Panc1 (cell line): ENCODE measurements at regions not wholly inside any gene's neighbourhood (a gene's known extent, or its start where the extent isn't known, plus 50 kb on each side); places are given as distances from the start of the nearest gene placed in this dataset.
A peak's percentile ranks its signal among the peaks of the same experiment; 100 is the strongest.
"Not testable (repeated sequence)": the region's sequence is repeated elsewhere in the genome, so short reads cannot be mapped to it uniquely, and the experiment has no call there.

Source experiments
- ATAC-seq: fragments of 200-7000 bp; cut with Tn5 transposase; 2 replicates; pipeline ENCODE4 v1.9.1; 2020; ENCODE audit warnings: mild to moderate bottlenecking, moderate library complexity
- BruUV-seq: library from RNA; stranded (reverse); fragments of 400-500 nt; replicated peaks from 2 replicates; lab custom pipeline; 2021; lab: Mats Ljungman, UMichigan
- CTCF ChIA-PET: fragments of 300-600 bp; sonication (Branson Sonifier 250); formaldehyde crosslinking; loops from one replicate; lab custom pipeline; 2022; ENCODE audit warnings: antibody characterized with exemption; lab: Charles Lee
- POLR2A ChIA-PET: fragments of 300-600 bp; sonication (Branson Sonifier 250); formaldehyde crosslinking; loops from one replicate; lab custom pipeline; 2022; ENCODE audit warnings: antibody characterized with exemption; lab: Charles Lee
- DNase-seq: peaks from one replicate; pipeline ENCODE4 v3.0.0-alpha.2; 2010; ENCODE audit warnings: low read depth, low spot score
- H3K27ac ChIP-seq: 2 replicates; pipeline ENCODE4 v1.5.1; 2011; ENCODE audit warnings: mild to moderate bottlenecking, low read length, inconsistent platforms
- H3K27me3 ChIP-seq: fragments of 200-500 bp; sonication (Bioruptor generic); 2 replicates; pipeline ENCODE4 v1.6.0; 2014; ENCODE audit warnings: low read length, inconsistent platforms; ENCODE audit not compliant: control insufficient read depth, insufficient read depth
- H3K36me3 ChIP-seq: fragments of 200-500 bp; sonication (Bioruptor generic); 2 replicates; pipeline ENCODE4 v1.5.1; 2014; ENCODE audit warnings: inconsistent platforms, mild to moderate bottlenecking, low read length, moderate library complexity; ENCODE audit not compliant: control insufficient read depth, insufficient read depth
- H3K4me1 ChIP-seq: 2 replicates; pipeline ENCODE4 v1.5.1; 2011; ENCODE audit warnings: inconsistent platforms, mild to moderate bottlenecking, low read length, moderate library complexity; ENCODE audit not compliant: control insufficient read depth, insufficient read depth
- H3K4me3 ChIP-seq, 2 experiments: 2 replicates each; pipeline ENCODE4 v1.5.1; 2011 to 2012; ENCODE audit warnings: low read depth in 2 of 2, low read length in 2 of 2, mild to moderate bottlenecking in 2 of 2, inconsistent platforms in 1 of 2, moderate library complexity in 1 of 2
- H3K9me3 ChIP-seq: fragments of 200-500 bp; sonication (Bioruptor generic); 2 replicates; pipeline ENCODE4 v1.5.1; 2014; ENCODE audit warnings: low read depth, mild to moderate bottlenecking, inconsistent platforms, low read length, moderate library complexity; ENCODE audit not compliant: control insufficient read depth, insufficient read depth
- CTCF ChIP-seq: fragments of 450-650 bp; IDR thresholded peaks from 2 replicates; pipeline ENCODE4 v1.5.1; 2017; ENCODE audit warnings: mild to moderate bottlenecking
- POLR2AphosphoS5 ChIP-seq: IDR thresholded peaks from 2 replicates; pipeline ENCODE4 v1.6.1; 2012; ENCODE audit warnings: mild to moderate bottlenecking, low read depth, low read length, moderate library complexity
- REST ChIP-seq, 2 experiments: IDR thresholded peaks; 2 replicates each; pipeline ENCODE4 v1.6.1; 2011 to 2012; ENCODE audit warnings: low read depth in 2 of 2, control low read depth in 1 of 2, low read length in 1 of 2, mild to moderate bottlenecking in 1 of 2, moderate library complexity in 1 of 2; ENCODE audit not compliant: insufficient read depth in 1 of 2
- SIN3A ChIP-seq: IDR thresholded peaks from 2 replicates; pipeline ENCODE4 v1.6.1; 2012; ENCODE audit warnings: low read depth, mild to moderate bottlenecking, low read length, moderate library complexity, borderline replicate concordance; ENCODE audit not compliant: insufficient read depth
- TCF7L2 ChIP-seq: IDR thresholded peaks from 2 replicates; pipeline ENCODE4 v1.6.1; 2011; ENCODE audit warnings: mild to moderate bottlenecking, low read depth, low read length, inconsistent platforms
- in situ Hi-C: cut with HindIII; loops from 2 replicates; pipeline ENCODE4 v1.10.0; 2016; ENCODE audit warnings: low sequenced_read_pairs, low pct_unique_long_range_greater_than_20kb
- intact Hi-C: fragments of 100-400 bp; cut with micrococcal nuclease; formaldehyde crosslinking; loops from one replicate; pipeline ENCODE4 v1.10.0; 2022; ENCODE audit not compliant: unreplicated experiment

DNA sequence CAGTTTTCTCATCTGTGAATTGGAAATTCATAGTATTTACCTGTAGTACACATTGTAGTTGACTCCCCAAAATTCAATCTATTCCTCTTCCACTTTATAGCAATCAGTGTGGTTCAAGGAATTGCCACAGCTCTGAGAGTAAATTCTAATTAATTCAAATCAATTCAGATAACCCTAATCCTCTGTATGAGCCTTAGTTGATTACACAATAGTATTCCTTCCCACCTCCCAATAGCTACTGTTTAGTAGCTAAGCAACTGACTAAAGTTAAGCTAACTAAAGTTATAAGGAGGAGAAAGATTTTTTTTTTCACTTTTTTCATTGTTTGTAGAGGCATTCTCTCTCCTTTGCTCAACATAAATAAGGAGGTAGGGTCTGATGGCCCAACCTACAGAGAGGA is 77.5 kb downstream of the ARRDC3 start:
- ChIA-PET CTCF (interaction anchor here (1.0 kb wide), 1 partner anchor 45 kb away, joined by 3 read pairs; no protein-coding TSS in a partner anchor), POLR2A (no interaction called here)
- Histone ChIP-seq H3K4me3 (no peak overlapping the region), H3K27ac (peak overlapping the region; percentile 18; the same call in 1 of the 2 replicates), H3K9me3 (no peaks in the 10 kb centered on the region), H3K36me3 (no peaks in the 10 kb centered on the region), H3K27me3 (no peaks in the 10 kb centered on the region), H3K4me1 (peaks cover 6% of the 10 kb centered on the region)
- no peak for TF ChIP-seq CTCF
- TF ChIP-seq SIN3A: no peak
- no peak for DNase-seq
- ATAC-seq: no peak
- BruUV-seq: no TSS peak
- in situ Hi-C loops (no loop called here), intact Hi-C loops (no loop called here)

DNA sequence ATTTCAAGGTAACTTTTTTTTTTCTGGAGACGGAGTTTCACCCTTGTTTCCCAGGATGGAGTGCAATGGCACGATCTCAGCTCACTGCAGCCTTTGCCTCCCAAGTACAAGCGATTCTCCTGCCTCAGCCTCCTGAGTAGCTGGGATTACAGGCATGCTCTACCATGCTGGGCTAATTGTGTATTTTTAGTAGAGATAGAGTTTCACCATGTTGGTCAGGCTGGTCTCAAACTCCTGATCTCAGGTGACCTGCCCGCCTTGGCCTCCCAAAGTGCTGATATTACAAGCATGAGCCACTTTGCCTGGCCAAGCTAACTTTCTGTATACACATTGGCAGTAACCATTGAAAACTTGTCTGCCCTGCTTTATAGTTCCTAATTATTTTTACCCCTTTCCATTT is 79.1 kb downstream of the ARRDC3 start:
- in situ Hi-C loops, CTCF ChIA-PET, H3K27me3 ChIP-seq, intact Hi-C loops, H3K4me3 ChIP-seq, DNase-seq, BruUV-seq, H3K4me1 ChIP-seq, POLR2A ChIA-PET, H3K36me3 ChIP-seq, H3K27ac ChIP-seq, ATAC-seq, H3K9me3 ChIP-seq: not testable (repeated sequence)

DNA sequence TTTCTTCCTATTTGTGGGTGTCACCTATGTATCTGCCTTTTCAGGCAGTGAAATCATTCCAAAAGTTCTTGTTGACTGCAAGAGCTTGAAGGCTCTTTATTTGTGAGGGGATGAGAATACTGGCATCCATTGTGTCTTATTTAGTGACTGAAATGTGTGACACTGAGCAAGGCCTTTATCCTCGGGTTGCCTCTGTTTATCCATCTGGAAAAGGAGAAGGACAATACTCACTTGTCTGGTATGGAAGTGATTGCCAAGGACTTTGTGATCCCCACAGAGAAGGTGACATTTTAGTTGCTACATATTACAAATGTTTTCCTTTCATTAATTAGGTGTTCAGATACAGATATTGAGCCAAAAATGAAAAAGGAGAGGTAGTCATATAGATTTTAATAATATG is 80.2 kb downstream of the ARRDC3 start:
- POLR2A ChIA-PET: no interaction called here
- in situ Hi-C loops (no loop called here), intact Hi-C loops (no loop called here)
- CTCF ChIA-PET: no interaction called here
- no peak for TF ChIP-seq TCF7L2
- TF ChIP-seq REST (IDR thresholded peaks at IDR 0.05; ENCODE audit: insufficient read depth in 1 of 2, low read depth in 2 of 2, low read length in 1 of 2): no peak
- no peak for TF ChIP-seq POLR2AphosphoS5
- TF ChIP-seq CTCF: no peak
- no peak for TF ChIP-seq SIN3A
- H3K4me1 ChIP-seq: 0 out of 2 replicates have a peak, but pooled peaks cover 3% of the 10 kb centered on the region
- H3K27ac ChIP-seq: no peak overlapping the region
- H3K36me3 ChIP-seq: no peaks in the 10 kb centered on the region
- no peaks in the 10 kb centered on the region for H3K27me3 ChIP-seq
- H3K9me3 ChIP-seq: no peaks in the 10 kb centered on the region
- H3K4me3 ChIP-seq: no peak overlapping the region
- DNase-seq (no peak), ATAC-seq (no peak)
- no TSS peak for BruUV-seq
